Activated CD4-positive, alpha-beta memory T cell treated with anti-CD3 and anti-CD28 coated beads for 36 hours (primary cell): ENCODE measurements at regions not wholly inside any gene's neighbourhood (a gene's known extent, or its start where the extent isn't known, plus 50 kb on each side); places are given as distances from the start of the nearest gene placed in this dataset.

Source experiments
- CTCF ChIA-PET: fragments of 350-600 bp; sonication (Branson Sonifier 250); formaldehyde crosslinking; loops from one replicate; lab custom pipeline; 2021; ENCODE audit warnings: antibody characterized with exemption, inconsistent platforms; lab: Charles Lee
- POLR2A ChIA-PET: fragments of 350-600 bp; sonication (Branson Sonifier 250); formaldehyde crosslinking; loops from one replicate; lab custom pipeline; 2021; ENCODE audit warnings: antibody characterized with exemption; lab: Charles Lee
- DNase-seq: peaks from one replicate; pipeline ENCODE4 v3.0.0-alpha.2; 2020
- H3K27ac Mint-ChIP-seq: one replicate; pipeline ENCODE4 v1.8.0; 2021; ENCODE audit warnings: mixed read lengths
- H3K27me3 Mint-ChIP-seq: one replicate; pipeline ENCODE4 v1.8.0; 2021; ENCODE audit warnings: mixed read lengths
- H3K36me3 Mint-ChIP-seq: one replicate; pipeline ENCODE4 v1.8.0; 2021; ENCODE audit warnings: mixed read lengths
- H3K4me1 Mint-ChIP-seq: one replicate; pipeline ENCODE4 v1.8.0; 2021; ENCODE audit warnings: low read depth, mixed read lengths
- H3K4me3 Mint-ChIP-seq: one replicate; pipeline ENCODE4 v1.8.0; 2021; ENCODE audit warnings: mild to moderate bottlenecking, mixed read lengths
- H3K9me3 Mint-ChIP-seq: one replicate; pipeline ENCODE4 v1.8.0; 2021; ENCODE audit warnings: mixed read lengths
- intact Hi-C: fragments of 100-400 bp; cut with micrococcal nuclease; formaldehyde crosslinking; loops from one replicate; pipeline ENCODE4 v1.15.1; 2023

DNA sequence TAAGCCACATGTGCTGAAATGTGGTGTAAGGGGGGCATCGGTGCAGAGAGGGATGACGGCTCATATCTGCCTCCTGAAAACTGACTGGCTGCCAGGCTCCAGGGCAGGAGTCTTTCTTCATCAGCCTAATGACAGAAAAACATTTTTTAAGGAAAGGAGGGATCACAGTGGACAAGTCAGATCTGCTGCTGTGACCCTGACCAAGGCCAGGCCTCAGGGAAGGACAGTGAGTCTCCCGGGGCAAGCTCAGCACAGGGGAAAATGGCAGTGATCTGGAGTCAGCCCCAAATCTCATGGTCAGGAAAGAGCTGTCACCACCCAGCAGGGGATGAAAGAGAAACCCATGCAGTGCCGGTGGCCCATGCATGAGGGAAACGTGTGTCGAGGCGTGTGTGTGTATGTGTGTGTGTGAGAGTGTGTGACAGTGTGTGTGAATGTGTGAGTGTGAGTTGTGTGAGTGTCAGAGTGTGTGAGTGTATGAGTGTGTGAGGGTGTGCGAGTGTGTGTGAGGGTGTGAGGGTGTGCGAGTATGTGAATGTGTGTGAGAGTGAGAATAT, 134.5 kb downstream of the INHBB start:
- Mint-ChIP-seq H3K4me1 (no peaks in the 10 kb centered on the region), H3K4me3 (no peak overlapping the region), H3K9me3 (no peaks in the 10 kb centered on the region), H3K27me3 (peaks cover 2% of the 10 kb centered on the region), H3K27ac (no peak overlapping the region), H3K36me3 (no peaks in the 10 kb centered on the region)
- ChIA-PET CTCF (no interaction called here), POLR2A (no interaction called here)
- no peak for DNase-seq
- intact Hi-C loops: no loop called here

DNA sequence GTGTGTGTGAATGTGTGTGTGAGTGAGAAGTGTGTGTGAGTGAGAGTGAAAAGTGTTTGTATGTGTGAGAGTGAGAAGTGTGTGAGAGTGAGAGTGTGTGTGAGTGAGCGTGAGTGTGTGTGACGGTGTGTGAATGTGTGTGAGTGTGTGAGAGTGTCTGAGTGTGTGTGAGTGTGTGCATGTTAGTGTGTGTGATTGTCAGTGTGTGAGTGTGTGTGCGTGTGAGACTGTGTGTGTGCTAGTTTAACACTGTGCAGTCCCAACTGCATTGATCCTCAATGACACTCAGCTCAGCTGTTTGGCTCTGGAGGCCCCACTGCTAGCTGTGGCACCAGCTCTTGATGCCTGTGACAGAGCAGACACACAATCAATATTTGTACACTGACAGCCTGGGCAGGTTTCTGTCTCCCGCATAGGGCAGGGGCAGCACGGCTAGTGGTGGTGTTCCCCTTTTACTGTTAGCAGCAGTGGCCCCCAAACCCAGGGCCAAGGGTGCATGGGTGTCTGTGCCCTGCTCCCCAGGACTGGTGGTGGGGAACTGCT, 135.0 kb downstream of the INHBB start:
- CTCF ChIA-PET: no interaction called here
- no peaks in the 10 kb centered on the region for H3K4me1 Mint-ChIP-seq
- DNase-seq: no peak
- no peak overlapping the region for H3K27ac Mint-ChIP-seq
- H3K36me3 Mint-ChIP-seq: no peaks in the 10 kb centered on the region
- H3K4me3 Mint-ChIP-seq: no peak overlapping the region
- intact Hi-C loops: no loop called here
- no peaks in the 10 kb centered on the region for H3K9me3 Mint-ChIP-seq
- POLR2A ChIA-PET: no interaction called here
- peaks cover 2% of the 10 kb centered on the region for H3K27me3 Mint-ChIP-seq

DNA sequence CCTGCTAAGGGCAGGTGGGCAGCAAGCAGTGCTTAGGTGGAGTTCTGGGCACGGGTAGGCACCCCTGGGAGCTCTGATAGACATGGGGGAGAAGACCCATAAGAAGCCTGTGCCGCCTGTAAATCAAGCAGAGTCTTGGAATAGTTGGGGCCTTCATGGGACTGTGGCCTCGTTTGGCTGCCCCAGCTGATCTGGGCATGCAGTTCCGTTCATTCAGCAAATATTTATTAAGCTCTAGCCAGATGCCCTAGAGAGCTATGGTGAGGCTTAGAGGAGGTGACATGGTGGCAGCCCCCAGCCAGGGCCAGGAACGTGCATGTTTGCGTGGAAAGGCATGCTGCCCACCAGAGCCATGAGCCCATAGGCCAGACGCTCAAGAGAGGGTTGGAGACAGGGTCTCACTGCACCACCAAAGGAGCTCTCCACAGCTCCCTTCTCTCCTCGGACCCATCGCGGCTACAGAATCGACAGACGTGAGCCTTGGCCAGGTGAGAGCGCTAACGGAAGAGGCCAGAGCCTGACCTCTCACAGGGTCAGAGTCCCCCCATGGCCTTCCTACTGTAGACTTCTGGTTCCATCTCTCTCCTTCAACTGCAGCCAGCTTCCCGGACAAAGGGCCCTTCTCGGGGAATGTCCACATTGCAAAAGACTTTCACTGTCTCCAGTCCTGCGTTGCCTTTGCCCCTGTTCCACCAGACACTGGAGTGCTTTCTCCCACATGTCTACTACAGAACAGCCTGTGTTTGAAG, 135.7 kb downstream of the INHBB start:
- intact Hi-C loops: no loop called here
- H3K4me3 Mint-ChIP-seq: no peak overlapping the region
- ChIA-PET CTCF (no interaction called here), POLR2A (no interaction called here)
- H3K4me1 Mint-ChIP-seq: no peaks in the 10 kb centered on the region
- DNase-seq: no peak
- no peak overlapping the region for H3K27ac Mint-ChIP-seq
- no peaks in the 10 kb centered on the region for H3K9me3 Mint-ChIP-seq
- H3K27me3 Mint-ChIP-seq: peaks cover 2% of the 10 kb centered on the region
- no peaks in the 10 kb centered on the region for H3K36me3 Mint-ChIP-seq

DNA sequence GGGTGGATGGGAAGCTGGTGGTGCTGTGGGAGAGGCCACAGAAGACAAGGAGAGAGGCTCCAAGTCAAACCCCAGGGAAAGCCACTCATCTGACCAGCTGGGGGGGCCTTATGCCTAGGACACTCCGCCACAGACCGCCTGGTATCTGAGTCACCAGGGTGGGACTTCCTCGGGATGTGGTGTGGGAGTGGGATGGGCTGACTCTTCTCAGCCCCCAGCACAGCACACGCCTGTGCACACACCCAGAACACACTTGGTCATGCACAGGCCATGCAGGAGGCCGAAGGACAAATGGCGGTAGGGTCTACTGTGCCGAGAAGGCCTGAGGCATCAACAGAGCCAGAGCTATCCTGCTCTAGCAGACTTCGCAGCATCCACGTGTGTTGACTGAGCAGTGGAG, 136.4 kb downstream of the INHBB start:
- H3K4me3 Mint-ChIP-seq: no peak overlapping the region
- CTCF ChIA-PET: no interaction called here
- H3K27me3 Mint-ChIP-seq: peaks cover 2% of the 10 kb centered on the region
- no peaks in the 10 kb centered on the region for H3K4me1 Mint-ChIP-seq
- H3K9me3 Mint-ChIP-seq: no peaks in the 10 kb centered on the region
- DNase-seq: no peak
- no peaks in the 10 kb centered on the region for H3K36me3 Mint-ChIP-seq
- POLR2A ChIA-PET: no interaction called here
- intact Hi-C loops: no loop called here
- no peak overlapping the region for H3K27ac Mint-ChIP-seq

DNA sequence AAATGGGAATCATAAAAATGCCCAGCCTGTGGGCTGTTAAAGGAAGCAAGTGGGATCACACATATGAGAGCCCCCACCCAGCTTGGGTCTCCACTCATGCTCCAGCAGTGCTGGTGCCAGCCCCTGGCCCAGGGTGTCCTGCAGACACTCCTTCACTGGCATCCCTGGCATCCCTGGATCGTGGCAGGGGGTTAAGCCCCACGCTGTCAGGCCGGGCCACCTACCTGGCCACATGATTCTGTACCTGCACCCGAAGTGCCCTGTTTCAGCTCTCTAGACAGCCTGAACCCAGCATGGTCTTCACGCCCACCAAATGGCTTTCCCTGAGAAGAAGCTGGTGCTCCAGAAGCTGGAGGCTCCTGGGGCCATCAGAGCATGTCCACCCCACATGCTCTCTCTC, 137.4 kb downstream of the INHBB start:
- no peaks in the 10 kb centered on the region for H3K9me3 Mint-ChIP-seq
- H3K27me3 Mint-ChIP-seq: no peaks in the 10 kb centered on the region
- H3K27ac Mint-ChIP-seq: no peak overlapping the region
- no peaks in the 10 kb centered on the region for H3K4me1 Mint-ChIP-seq
- no peaks in the 10 kb centered on the region for H3K36me3 Mint-ChIP-seq
- intact Hi-C loops: no loop called here
- H3K4me3 Mint-ChIP-seq: no peak overlapping the region
- DNase-seq: no peak
- POLR2A ChIA-PET: no interaction called here
- CTCF ChIA-PET: no interaction called here

DNA sequence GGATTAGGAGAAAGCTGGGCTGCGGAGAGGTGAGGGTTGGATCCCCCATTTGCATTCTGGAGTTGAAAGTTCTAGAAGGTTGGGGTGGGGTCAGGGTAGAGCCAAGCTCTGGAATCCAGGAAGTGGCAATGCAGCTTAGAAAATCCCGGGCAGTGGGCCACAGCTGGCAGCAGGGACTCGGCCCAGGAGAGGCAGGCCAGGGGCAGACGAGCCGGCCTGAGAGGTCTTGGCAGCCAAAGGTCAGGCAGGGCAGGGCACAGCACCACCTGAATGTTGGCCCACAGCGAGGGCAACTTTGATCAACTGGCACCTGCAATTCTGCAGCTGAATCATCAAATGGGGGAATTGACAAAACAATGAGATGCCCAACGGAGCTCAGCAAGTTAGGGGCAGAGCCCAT, 139.2 kb downstream of the INHBB start:
- intact Hi-C loops: no loop called here
- peaks cover 2% of the 10 kb centered on the region for H3K27me3 Mint-ChIP-seq
- ChIA-PET CTCF (no interaction called here), POLR2A (no interaction called here)
- H3K4me1 Mint-ChIP-seq: no peaks in the 10 kb centered on the region
- H3K36me3 Mint-ChIP-seq: no peaks in the 10 kb centered on the region
- H3K27ac Mint-ChIP-seq: no peak overlapping the region
- no peak for DNase-seq
- H3K9me3 Mint-ChIP-seq: no peaks in the 10 kb centered on the region
- H3K4me3 Mint-ChIP-seq: no peak overlapping the region

DNA sequence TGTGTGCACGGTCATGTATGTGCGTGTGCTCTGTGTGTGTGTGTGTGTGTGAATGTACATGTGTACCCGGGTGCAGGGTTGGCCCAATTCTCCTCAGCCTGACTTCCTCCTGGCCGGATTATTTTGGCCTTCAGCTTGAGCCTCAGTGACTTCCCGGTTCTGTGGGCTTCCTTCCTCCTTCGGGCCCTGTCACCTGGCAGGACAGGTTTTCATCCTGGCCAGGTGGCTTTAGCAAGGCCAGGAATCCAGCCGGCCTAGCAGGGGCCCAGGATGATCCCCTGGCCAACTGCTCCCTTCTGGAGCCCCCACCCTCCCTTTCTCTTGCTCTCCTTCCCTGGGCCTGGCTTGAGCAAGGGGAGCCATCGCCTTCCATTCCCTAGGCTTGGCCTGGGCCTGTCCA, 140.5 kb downstream of the INHBB start:
- intact Hi-C loops: no loop called here
- no peaks in the 10 kb centered on the region for H3K4me1 Mint-ChIP-seq
- H3K4me3 Mint-ChIP-seq: no peak overlapping the region
- peaks cover 2% of the 10 kb centered on the region for H3K27me3 Mint-ChIP-seq
- H3K27ac Mint-ChIP-seq: no peak overlapping the region
- DNase-seq: no peak
- no peaks in the 10 kb centered on the region for H3K36me3 Mint-ChIP-seq
- ChIA-PET POLR2A (no interaction called here), CTCF (interaction anchor here (0.6 kb wide), 1 partner anchor 39 kb away, joined by 3 read pairs; no protein-coding TSS in a partner anchor)
- H3K9me3 Mint-ChIP-seq: no peaks in the 10 kb centered on the region

DNA sequence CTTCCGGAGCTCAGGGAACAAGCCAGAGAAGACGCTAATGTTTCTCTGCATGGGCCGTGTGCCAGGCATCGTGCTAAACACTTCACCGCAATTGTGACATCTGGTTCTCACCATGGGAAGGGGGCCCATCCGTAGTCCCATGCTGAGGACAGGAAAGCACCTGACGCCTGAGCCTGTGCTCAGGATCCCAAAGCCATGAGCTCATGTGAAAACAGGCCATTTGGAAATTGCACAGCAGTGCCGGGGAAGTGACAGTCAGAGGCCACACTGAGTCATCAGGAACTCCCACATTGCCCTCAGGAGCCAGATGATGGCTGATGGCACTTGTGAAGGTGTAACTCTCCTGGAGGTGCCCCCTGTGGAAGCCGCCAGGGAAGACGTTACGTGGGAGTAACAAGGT, 141.0 kb downstream of the INHBB start:
- H3K27me3 Mint-ChIP-seq: peaks cover 2% of the 10 kb centered on the region
- H3K4me1 Mint-ChIP-seq: no peaks in the 10 kb centered on the region
- POLR2A ChIA-PET: no interaction called here
- H3K36me3 Mint-ChIP-seq: no peaks in the 10 kb centered on the region
- no peak for DNase-seq
- intact Hi-C loops: no loop called here
- CTCF ChIA-PET: interaction anchor here (0.6 kb wide), 1 partner anchor 39 kb away, joined by 3 read pairs; no protein-coding TSS in a partner anchor
- no peak overlapping the region for H3K27ac Mint-ChIP-seq
- no peaks in the 10 kb centered on the region for H3K9me3 Mint-ChIP-seq
- no peak overlapping the region for H3K4me3 Mint-ChIP-seq

DNA sequence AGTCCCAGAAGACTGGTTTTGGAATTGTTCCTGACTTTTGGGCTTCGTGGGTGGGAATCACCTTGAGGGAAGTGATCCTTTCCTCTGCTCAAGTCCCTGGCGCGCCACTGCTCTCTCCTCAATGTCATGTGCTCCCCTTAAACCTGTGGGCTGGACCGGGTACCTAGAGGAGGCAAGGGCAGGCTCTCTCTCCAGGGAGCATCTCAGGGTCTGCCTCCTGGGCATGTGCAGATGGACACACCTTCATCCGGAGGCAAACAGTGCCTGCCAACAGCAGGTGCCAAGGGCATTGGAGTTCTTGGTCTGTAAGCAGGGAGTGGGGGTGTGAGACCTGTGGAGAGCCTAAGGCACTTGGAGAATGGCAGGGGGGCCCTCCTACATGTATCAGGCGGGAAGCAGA, 142.6 kb downstream of the INHBB start:
- intact Hi-C loops: no loop called here
- CTCF ChIA-PET: no interaction called here

DNA sequence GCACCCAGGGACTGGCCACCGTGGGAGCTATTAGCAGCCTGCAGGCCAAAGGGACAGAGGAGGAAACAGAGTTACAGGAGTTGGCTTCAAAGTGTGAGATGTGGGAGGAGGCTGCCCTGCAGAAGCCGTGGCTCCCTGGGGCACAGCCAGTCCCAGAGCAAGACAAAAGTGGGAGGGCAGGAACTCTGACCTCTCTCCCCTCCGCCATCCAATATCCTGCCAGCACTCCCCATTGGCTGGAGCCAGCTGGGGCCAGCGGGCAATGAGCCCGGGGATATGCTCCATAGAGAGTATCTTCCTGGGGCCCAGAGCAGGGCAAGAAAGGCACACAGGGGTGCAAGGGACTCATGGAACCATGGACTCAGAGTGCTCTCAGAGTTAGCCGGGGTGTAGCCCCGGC, 143.1 kb downstream of the INHBB start:
- CTCF ChIA-PET: no interaction called here
- no peaks in the 10 kb centered on the region for H3K4me1 Mint-ChIP-seq
- POLR2A ChIA-PET: no interaction called here

More for the DNA sequence above, 142.6 kb downstream of the INHBB start:
- Mint-ChIP-seq H3K4me1 (no peaks in the 10 kb centered on the region), H3K4me3 (no peak overlapping the region), H3K9me3 (no peaks in the 10 kb centered on the region), H3K36me3 (no peaks in the 10 kb centered on the region), H3K27me3 (peaks cover 2% of the 10 kb centered on the region), H3K27ac (no peak overlapping the region)
- no peak for DNase-seq
- POLR2A ChIA-PET: no interaction called here

DNA sequence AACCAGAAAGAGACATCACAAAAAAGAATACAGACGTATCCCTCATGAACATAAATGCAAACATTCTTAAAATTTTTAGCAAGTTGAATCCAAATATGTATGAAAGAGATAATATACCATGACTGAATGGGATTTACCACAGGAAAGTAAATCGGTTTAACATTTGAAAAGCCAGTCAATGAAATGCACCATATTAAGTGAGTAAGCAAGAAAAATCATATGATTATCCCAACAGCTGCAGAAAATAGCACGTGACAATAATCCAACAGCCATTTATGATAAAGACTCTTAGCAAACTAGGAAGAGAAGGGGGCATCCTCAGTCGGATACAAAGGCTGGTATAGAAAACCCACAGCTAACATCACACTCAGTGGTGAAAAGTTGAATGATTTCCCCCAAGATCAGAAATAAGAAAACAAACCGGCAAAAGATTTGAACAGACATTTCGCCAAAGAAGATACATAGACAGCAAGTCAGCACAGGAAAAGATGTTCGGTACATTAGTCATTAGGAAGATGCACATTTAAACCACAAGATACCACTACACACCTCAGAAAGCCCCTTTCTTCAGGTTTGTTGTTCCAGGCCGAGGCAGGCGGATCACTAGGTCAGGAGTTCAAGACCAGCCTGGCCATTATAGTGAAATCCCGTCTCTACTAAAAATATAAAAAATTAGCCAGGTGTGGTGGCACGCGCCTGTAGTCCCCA, 144.3 kb downstream of the INHBB start:
- Mint-ChIP-seq H3K4me1 (no peaks in the 10 kb centered on the region), H3K4me3 (no peak overlapping the region), H3K27me3 (peaks cover 2% of the 10 kb centered on the region), H3K36me3 (no peaks in the 10 kb centered on the region), H3K27ac (no peak overlapping the region), H3K9me3 (no peaks in the 10 kb centered on the region)
- intact Hi-C loops: no loop called here
- POLR2A ChIA-PET: no interaction called here
- CTCF ChIA-PET: no interaction called here
- DNase-seq: no peak

More for the DNA sequence above, 143.1 kb downstream of the INHBB start:
- H3K27me3 Mint-ChIP-seq: peaks cover 2% of the 10 kb centered on the region
- H3K9me3 Mint-ChIP-seq: no peaks in the 10 kb centered on the region
- no peaks in the 10 kb centered on the region for H3K36me3 Mint-ChIP-seq
- intact Hi-C loops: no loop called here
- H3K4me3 Mint-ChIP-seq: no peak overlapping the region
- no peak overlapping the region for H3K27ac Mint-ChIP-seq
- no peak for DNase-seq

DNA sequence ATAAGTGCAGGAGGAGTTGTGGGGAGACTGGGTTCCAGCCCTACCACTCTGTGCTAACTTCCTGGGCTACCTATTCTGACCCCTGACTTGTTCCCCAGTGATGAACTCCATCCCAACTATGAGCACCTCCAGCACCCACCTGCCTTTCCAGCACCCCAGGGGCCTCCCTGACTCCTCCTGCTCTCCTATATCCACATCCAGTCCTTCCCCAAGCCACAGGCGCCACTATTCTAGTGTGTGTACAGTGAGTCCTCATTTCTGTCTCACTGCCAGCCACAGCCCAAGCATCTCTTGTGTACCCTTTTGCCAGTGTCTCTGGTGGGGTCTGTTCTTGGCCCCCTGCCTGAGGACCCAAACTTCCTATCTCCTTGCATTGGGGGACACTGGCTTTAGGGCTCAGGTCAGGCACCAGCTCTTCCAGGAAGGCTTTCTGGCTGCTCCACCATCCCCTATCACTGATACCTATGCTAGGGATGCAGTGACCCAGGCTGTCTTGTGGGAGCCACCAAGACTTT, 145.2 kb downstream of the INHBB start:
- peaks cover 2% of the 10 kb centered on the region for H3K27me3 Mint-ChIP-seq
- H3K4me3 Mint-ChIP-seq: no peak overlapping the region
- no peaks in the 10 kb centered on the region for H3K36me3 Mint-ChIP-seq
- H3K4me1 Mint-ChIP-seq: no peaks in the 10 kb centered on the region
- DNase-seq: no peak
- no peak overlapping the region for H3K27ac Mint-ChIP-seq
- ChIA-PET CTCF (no interaction called here), POLR2A (no interaction called here)
- no peaks in the 10 kb centered on the region for H3K9me3 Mint-ChIP-seq
- intact Hi-C loops: no loop called here
